ENCODE measurements at regions not wholly inside any gene's neighbourhood (a gene's known extent, or its start where the extent isn't known, plus 50 kb on each side); places are given as distances from the start of the nearest gene placed in this dataset.

GRCh38 chr13:81025091-81025490, 684.2 kb upstream of the SPRY2 start:
- TF ChIP-seq POLR2A (IDR thresholded peaks at IDR 0.05), result no peak
- TF ChIP-seq, protein P1, sequence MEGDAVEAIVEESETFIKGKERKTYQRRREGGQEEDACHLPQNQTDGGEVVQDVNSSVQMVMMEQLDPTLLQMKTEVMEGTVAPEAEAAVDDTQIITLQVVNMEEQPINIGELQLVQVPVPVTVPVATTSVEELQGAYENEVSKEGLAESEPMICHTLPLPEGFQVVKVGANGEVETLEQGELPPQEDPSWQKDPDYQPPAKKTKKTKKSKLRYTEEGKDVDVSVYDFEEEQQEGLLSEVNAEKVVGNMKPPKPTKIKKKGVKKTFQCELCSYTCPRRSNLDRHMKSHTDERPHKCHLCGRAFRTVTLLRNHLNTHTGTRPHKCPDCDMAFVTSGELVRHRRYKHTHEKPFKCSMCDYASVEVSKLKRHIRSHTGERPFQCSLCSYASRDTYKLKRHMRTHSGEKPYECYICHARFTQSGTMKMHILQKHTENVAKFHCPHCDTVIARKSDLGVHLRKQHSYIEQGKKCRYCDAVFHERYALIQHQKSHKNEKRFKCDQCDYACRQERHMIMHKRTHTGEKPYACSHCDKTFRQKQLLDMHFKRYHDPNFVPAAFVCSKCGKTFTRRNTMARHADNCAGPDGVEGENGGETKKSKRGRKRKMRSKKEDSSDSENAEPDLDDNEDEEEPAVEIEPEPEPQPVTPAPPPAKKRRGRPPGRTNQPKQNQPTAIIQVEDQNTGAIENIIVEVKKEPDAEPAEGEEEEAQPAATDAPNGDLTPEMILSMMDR (IDR thresholded peaks at IDR 0.05), result no peak
